ENCODE measurements at regions not wholly inside any gene's neighbourhood (a gene's known extent, or its start where the extent isn't known, plus 50 kb on each side); places are given as distances from the start of the nearest gene placed in this dataset.

DNA sequence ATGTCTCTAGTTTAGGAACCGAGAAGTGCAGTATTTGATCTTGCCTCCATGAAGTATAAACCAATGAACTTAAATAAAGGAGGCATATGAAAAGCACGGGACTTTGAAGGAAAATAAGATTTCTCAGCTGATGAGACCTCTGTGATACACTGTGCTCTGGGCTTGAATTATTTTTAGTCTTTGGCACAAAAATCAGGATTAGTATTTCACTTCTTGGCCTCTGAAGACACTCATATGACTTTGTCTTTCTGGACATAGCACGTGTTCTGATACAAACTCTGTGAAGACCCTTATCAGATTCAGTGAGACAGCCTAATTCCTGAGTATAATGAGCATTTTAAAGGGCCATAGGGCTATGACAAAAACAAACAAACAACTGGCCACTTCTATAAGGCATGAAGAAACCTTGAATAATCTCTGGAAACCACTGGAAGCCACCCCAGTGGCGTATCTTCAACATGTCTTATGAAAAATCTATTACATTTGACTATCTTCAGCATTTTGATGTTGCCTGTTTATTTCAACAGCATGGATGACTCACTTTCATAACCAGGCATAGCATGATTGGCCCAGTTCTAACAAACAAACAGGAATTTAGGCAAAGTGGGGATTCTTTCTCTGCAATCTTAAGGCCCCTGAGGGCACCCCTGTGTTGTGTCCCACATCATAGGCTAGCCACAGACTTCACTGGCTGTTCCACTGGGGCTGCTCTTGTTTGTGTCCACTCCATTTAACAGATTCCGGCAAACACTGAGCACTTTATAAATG lies 90.3 kb upstream of the ZNF462 start:
- H2BK15ac ChIP-seq (ENCODE audit: low read length), result no peak overlapping the region
- no peak overlapping the region for H3K18ac ChIP-seq (ENCODE audit: extremely low read depth, low read length)
- no peak overlapping the region for H3K4me2 ChIP-seq (ENCODE audit: insufficient read depth in 1 of 2, low read depth in 2 of 2, low read length in 2 of 2)
- no peaks in the 10 kb centered on the region for H3K27me3 ChIP-seq (replicated peaks in 1 of 4; ENCODE audit: control insufficient read depth in 3 of 4, extremely low read depth in 1 of 4, insufficient read depth in 3 of 4, low read length in 3 of 4)
- no peaks in the 10 kb centered on the region for H3K36me3 ChIP-seq (ENCODE audit: control insufficient read depth in 2 of 4, insufficient read depth in 4 of 4, low read length in 3 of 4)
- no peak overlapping the region for H2AK5ac ChIP-seq (ENCODE audit: low read depth, low read length)
- no peak overlapping the region for H4K8ac ChIP-seq (ENCODE audit: extremely low read depth, insufficient read depth, low read length)
- H3K27ac ChIP-seq (ENCODE audit: low read depth, low read length), result no peak overlapping the region
- H2BK12ac ChIP-seq (ENCODE audit: low read depth, low read length), result no peak overlapping the region
- CTCF ChIA-PET (ENCODE audit: partially characterized antibody), result interaction anchor here (1.3 kb wide), 1 partner anchor 8 kb away, joined by 4 read pairs; no protein-coding TSS in a partner anchor
- 95% methylated on average over 5 of the region's 5 CpGs; no CpG with 5 or more reads in 1 of the 2 experiments for whole genome bisulfite sequencing, 2 experiments (ENCODE audit: extremely low coverage in 1 of 2, insufficient coverage in 1 of 2, insufficient read length in 1 of 2, insufficient replicate concordance in 2 of 2, low coverage in 1 of 2, low lambda C conversion rate in 2 of 2, missing lambda C conversion rate in 1 of 2)
- no peak overlapping the region for H3K4ac ChIP-seq (replicated peaks; ENCODE audit: insufficient read length, low read depth, low read length)
- H2AFZ ChIP-seq (ENCODE audit: low read length), result no peak overlapping the region
- no peak overlapping the region for H3K4me3 ChIP-seq (ENCODE audit: extremely low read depth in 1 of 4, insufficient read depth in 2 of 4, low read depth in 3 of 4, low read length in 4 of 4)
- H3K4me1 ChIP-seq (replicated peaks in 1 of 4; ENCODE audit: control insufficient read depth in 3 of 4, insufficient read depth in 4 of 4, low read length in 3 of 4), result no peaks in the 10 kb centered on the region
- H3K79me2 ChIP-seq (ENCODE audit: control insufficient read depth in 1 of 2, insufficient read depth in 2 of 2, low read length in 2 of 2), result no peaks in the 10 kb centered on the region
- H2BK5ac ChIP-seq (ENCODE audit: low read depth, low read length), result no peak overlapping the region
- no peak for DNase-seq (ENCODE audit: low read depth in 1 of 2, low spot score in 2 of 2)
- H4K5ac ChIP-seq (ENCODE audit: insufficient read length, low read depth, low read length), result no peak overlapping the region
- no peaks in the 10 kb centered on the region for H3K9me3 ChIP-seq (ENCODE audit: insufficient read depth in 2 of 2, low read depth in 1 of 2, low read length in 1 of 2)
- H3K23ac ChIP-seq (ENCODE audit: insufficient read length), result no peak overlapping the region
- no peak overlapping the region for H3K14ac ChIP-seq (ENCODE audit: insufficient read length)
- no peak overlapping the region for H2BK120ac ChIP-seq (replicated peaks; ENCODE audit: low read depth, low read length)
- H3K79me1 ChIP-seq (ENCODE audit: low read depth, low read length), result no peaks in the 10 kb centered on the region
- H4K91ac ChIP-seq (replicated peaks; ENCODE audit: insufficient read length, low read length), result no peak overlapping the region
- H3K56ac ChIP-seq (replicated peaks; ENCODE audit: insufficient read length, low read depth, low read length), result no peak overlapping the region
- FAIRE-seq, result no peak
- H2BK20ac ChIP-seq (ENCODE audit: low read length), result no peak overlapping the region
- TF ChIP-seq CREB1 (IDR thresholded peaks at IDR 0.05) (no peak), ZNF274 (IDR thresholded peaks at IDR 0.05; ENCODE audit: borderline replicate concordance, extremely low read depth, low read length) (no peak), SUZ12 (IDR thresholded peaks at IDR 0.05; ENCODE audit: low read length) (no peak), GTF2F1 (IDR thresholded peaks at IDR 0.05; ENCODE audit: borderline replicate concordance, low read depth, low read length) (no peak)
- TF ChIP-seq, protein P1, sequence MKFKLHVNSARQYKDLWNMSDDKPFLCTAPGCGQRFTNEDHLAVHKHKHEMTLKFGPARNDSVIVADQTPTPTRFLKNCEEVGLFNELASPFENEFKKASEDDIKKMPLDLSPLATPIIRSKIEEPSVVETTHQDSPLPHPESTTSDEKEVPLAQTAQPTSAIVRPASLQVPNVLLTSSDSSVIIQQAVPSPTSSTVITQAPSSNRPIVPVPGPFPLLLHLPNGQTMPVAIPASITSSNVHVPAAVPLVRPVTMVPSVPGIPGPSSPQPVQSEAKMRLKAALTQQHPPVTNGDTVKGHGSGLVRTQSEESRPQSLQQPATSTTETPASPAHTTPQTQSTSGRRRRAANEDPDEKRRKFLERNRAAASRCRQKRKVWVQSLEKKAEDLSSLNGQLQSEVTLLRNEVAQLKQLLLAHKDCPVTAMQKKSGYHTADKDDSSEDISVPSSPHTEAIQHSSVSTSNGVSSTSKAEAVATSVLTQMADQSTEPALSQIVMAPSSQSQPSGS (IDR thresholded peaks at IDR 0.05; ENCODE audit: low read length), result no peak
- H3K23me2 ChIP-seq (ENCODE audit: low read depth, low read length), result no peaks in the 10 kb centered on the region
- H4K20me1 ChIP-seq (replicated peaks in 1 of 2; ENCODE audit: control insufficient read depth in 1 of 2, insufficient read depth in 2 of 2, low read length in 2 of 2), result no peaks in the 10 kb centered on the region
- POLR2A ChIA-PET (ENCODE audit: partially characterized antibody), result no interaction called here
- no peak overlapping the region for H3K9ac ChIP-seq (replicated peaks in 1 of 4; ENCODE audit: extremely low read depth in 1 of 4, low read depth in 3 of 4, low read length in 3 of 4)

Measured in H1 (cell line).